Left cardiac atrium (tissue), 4 donors: ENCODE measurements at regions not wholly inside any gene's neighbourhood (a gene's known extent, or its start where the extent isn't known, plus 50 kb on each side); places are given as distances from the start of the nearest gene placed in this dataset.
"Not testable (repeated sequence)": the region's sequence is repeated elsewhere in the genome, so short reads cannot be mapped to it uniquely, and the experiment has no call there.

Experiments
- ATAC-seq, 2 donors: fragments of 200-7000 bp; cut with Tn5 transposase; one replicate each; pipeline ENCODE4 v1.9.1; 2020; ENCODE audit warnings: mild to moderate bottlenecking in 2 of 2, moderate library complexity in 2 of 2
- DNase-seq: peaks from one replicate; pipeline ENCODE4 v3.0.0-alpha.2; 2020
- intact Hi-C, 2 donors: fragments of 100-400 bp; cut with DNase I; formaldehyde crosslinking; loops; one replicate each; pipeline versions ENCODE4 v1.14.1 to v1.15.1; 2022 to 2023
- donor health status: DM: no; HTN: yes; CAD: no.
- donor health status: DM: no; HTN: yes; CAD: no; lungs with severe emphysema.
- donor health status: DM: yes; HTN: yes; CAD: no.
- donor health status: Dilated cardiomyopathy.

DNA sequence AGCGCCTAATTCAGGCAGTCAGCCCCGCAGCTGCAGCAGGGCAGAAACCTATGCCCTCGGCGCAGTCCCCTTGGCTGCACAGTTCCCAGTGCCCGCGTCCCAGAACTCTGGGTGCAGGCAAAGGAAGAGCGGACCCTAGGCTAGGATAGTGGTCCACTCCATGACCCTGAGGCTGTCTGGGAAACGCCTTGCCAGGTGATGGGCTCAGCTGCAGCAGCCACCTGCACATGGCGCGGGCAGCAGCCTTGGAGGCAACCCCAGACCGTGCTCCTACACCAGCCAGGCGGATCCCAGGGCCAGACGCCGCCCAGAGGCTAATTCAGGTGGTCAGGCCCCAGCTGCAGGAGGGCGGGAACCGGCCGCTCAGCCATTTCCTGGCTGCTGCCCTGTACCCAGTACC lies 83.0 kb downstream of the POTEC start:
- intact Hi-C loops, ATAC-seq, DNase-seq: not testable (repeated sequence)

DNA sequence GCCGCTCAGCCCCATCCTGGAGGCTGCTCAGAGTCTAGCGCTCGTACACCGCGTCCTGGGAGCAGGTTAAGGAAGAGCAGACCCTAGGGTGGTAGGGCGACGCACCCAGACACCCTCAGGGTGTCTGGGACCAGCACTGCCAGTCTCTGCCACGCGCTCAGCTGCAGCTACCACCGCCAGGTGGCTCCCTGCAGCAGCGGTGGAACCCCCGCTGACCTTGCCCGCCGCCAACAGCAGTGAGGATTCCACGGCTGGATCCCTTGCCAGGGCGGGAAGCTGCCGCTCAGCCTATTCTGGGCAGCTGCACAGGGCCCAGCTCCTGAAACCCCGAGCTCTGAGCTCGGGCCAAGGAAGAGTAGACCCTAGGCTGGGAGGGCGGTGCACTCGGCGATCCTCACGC lies 83.6 kb downstream of the POTEC start:
- DNase-seq, ATAC-seq, intact Hi-C loops: not testable (repeated sequence)

DNA sequence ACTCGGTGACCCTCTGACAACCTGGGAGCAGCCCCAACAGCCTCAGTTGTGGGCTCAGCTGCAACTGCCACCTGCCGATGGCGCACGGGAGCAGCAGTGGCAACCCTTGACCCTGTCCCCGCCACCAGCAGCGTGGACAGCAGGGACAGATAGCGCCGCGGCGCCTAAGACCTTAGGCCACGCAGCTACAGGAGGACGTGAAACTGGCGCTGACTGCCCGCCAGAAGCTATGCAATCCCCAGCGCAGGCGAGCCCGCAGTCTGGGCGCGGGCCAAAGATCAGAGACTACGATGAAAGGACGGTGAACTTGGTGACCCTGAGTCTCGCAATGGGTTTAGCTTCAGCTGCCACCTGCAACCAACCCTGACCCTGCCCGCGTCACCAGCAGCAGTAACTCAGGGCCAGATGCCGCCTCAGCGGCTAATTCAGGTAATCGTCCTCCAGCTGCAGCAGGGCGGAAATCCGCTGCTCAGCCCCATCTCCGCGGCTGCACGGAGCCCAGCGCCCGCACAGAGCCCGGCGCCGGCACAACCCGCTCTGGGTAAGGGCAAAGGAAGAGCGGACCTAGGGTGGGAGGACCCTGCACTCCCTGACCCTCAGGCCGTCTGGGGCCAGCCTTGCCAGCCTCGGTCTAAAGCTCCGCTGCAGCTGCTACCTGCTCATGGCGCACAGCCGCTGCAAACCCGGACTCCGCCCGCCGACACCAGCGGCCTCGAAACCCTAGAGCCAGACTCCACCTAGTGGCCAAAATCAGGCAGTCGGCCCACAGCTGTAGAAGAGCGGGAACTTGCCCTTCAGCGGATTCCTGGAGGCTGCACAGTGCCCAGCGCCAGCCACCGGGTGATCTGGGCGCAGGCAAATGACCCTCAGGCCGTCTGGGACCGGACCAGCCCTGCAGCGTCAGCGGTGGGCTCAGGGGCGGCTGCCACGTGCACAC lies 85.1 kb downstream of the POTEC start:
- ATAC-seq, intact Hi-C loops: not testable (repeated sequence)
- peak; percentile 63 for DNase-seq

DNA sequence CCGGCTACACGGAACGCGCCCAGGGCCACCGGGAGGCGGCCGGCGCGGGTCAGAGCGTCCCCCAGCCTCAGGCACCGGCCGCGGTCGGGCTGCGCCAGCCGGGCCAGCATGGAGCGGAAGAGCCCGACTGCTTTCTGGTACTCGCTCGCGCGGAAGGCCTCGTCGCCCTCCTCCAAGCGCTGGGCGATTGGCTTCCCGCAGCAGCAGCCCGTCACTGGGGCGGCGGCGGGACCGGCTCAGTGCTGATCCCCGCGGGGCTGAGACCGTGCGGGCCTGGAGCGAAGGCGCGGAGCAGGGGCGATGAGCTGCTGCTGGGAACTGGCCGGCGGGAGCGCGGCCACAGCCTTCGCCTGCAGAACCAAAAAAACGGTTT lies 92.8 kb downstream of the POTEC start:
- DNase-seq, intact Hi-C loops, ATAC-seq: not testable (repeated sequence)

DNA sequence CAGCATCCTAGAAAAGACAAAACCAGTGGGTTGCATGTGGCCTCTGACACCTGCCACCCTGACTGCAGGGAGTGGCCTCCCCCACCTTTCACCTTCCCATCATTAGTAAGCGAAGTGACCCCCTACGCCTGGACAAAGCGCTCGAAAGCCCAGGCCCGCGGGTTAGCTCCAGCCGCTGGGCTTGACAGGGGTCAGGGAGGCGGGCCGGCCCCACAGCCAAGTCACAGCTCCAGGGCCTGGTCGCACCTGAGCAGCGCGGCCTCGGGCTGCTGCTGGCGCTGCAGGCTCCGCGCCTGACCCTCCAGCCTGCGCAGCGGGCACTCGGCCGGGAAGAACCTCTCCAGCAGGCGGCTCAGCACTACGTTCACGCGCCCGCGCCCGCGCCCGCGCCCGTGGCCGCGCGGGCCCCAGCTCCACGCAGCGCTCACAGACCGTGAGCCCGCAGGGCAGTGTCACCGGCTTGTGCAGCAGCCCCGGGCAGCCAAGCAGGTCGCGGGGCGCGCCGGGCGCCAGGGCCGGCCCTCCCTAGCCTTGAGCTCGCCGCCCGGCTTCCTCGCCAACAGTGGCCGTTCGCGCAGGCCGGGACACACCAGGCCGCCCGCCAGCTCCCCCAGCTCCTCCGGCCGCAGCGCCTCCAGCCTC lies 93.3 kb downstream of the POTEC start:
- ATAC-seq: peak; percentile 72 to 92
- DNase-seq, intact Hi-C loops: not testable (repeated sequence)

DNA sequence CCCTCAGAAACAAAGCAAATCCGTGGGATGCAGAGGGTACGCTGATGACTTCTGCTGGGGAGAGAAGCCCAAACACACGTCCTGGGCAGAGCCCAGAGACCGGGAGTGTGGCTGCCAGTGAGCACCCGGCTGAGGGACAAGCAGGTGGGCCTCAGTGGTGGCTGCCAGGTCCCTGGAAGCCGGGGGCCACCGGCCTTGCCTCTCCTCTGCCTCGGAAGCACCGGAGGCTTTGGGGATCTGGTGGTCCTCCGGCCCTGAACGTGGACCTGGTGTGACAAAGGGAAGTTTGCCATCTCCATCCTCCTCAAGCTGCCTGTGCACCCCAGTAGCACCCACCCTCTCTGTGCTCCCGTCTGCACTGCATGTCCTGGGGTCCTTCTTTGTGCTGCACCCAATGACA lies 94.3 kb downstream of the POTEC start:
- DNase-seq, intact Hi-C loops, ATAC-seq: not testable (repeated sequence)

DNA sequence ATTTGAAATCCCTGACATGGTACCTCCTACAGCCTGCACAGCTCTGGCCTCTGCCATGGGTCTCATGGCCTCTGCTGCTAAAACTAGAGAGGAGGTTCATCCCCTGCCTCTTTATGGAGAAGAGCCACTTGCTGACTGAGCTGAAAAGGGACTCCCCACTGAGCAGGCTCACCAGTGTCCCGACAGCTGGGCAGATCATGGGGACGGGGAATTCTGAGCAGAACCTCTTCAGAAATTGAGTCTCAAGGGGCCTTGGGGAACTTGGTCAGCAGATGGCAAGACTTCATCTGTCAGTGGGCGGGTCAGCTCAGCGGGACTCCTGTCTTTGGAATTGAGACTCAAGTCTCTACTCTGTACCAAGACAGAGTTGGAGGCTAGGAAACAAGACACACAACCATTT lies 95.7 kb downstream of the POTEC start:
- DNase-seq, ATAC-seq, intact Hi-C loops: not testable (repeated sequence)

DNA sequence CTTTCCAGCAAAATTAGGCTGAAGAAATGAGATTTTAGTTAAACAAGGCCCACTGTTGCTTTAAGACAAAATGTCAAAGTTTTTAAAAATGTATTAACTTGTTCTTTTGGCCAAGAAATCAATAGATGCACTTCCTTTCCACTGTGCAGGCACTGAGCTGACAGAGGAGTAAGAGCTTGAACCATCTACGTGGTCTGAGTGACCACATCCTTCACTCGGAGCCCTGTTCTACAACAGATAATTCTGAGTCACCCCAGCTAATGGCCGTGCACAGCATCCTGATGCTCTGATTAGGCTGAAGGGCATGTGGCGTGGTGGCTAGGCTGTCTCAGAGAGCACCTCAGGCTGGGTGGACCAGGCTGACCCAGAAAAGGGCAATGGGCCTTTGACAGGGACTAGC lies 107.9 kb downstream of the POTEC start:
- DNase-seq, ATAC-seq, intact Hi-C loops: not testable (repeated sequence)

DNA sequence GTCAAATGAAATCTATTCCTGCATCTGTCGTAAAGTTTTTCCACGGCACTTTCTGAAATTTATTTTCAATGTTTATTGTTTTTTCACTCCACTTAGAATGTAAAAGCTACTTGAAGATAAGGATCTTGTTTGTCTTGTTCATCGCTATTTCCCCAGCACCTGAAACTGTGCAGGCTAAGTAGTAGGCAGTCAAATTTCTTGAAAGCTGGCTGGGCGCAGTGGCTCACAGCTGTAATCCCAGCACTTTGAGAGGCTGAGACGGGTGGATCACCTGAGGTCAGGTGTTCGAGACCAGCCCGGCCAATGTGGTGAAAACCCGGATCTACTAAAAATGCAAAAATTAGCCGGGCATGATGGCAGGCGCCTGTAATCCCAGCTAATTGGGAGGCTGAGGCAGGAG lies 111.0 kb downstream of the POTEC start:
- DNase-seq, ATAC-seq, intact Hi-C loops: not testable (repeated sequence)

DNA sequence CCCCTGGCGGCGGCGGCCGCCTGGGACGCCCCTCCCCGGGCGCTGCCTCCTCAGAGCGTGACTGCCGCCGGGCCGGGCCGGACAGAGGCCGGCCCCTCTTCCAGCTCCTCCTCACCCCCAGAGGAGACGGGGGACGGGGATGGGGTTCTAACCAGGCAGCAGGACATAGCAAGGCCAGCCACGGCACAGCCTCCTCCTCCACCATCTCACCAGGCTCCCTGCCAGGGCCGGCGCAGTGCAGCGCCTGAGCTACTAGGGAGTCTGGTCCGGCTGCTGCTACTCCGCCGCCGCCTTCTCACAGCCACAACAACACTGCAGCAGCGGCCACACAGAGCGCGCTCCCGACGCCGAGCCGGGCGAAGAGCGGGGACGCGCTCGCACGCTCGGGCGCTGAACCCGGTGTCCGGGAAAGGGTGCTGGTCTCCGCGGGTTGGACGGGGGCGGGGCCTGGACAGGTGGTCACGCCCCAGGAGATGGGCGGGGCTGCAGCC lies 112.3 kb downstream of the POTEC start:
- DNase-seq: peak; percentile 70
- ATAC-seq, intact Hi-C loops: not testable (repeated sequence)

DNA sequence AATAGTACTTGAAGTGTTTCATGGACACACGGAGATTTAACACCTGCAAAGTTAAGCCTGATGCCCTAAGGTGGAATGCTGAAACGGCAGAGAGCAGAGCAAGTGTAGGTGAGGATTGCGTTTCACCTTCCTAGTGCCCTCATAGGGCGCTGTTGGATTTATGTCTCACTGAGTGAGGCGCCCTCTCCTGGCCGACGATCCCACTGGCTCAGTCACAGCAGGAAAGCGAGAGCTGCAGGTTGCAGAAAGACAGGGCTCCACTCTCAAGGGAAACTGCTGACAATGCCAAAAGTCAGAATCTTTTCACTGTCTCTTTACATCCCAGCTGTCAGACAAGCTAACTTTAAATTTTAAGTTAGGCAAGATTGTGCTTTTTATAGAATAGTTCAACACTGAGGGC lies 127.6 kb downstream of the POTEC start:
- ATAC-seq, DNase-seq, intact Hi-C loops: not testable (repeated sequence)

DNA sequence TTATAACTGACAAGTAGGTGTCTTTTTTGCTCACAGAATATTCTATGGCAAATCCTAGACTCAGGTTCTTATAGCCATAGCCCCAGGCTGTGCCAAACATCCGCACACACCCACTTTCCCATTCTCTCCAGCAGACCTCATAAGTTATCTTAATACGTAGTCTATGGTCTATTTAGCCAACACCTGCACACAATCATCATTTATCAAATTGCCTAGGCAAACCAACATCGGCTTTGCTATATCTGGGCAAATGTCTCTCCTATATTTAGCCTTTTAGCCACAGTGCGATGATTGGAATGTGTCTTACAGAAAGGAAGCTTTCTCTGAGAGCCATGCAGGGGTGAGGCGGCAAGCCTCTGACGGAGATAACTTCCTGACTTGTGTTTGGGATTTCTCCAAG lies 128.0 kb downstream of the POTEC start:
- ATAC-seq, DNase-seq, intact Hi-C loops: not testable (repeated sequence)

DNA sequence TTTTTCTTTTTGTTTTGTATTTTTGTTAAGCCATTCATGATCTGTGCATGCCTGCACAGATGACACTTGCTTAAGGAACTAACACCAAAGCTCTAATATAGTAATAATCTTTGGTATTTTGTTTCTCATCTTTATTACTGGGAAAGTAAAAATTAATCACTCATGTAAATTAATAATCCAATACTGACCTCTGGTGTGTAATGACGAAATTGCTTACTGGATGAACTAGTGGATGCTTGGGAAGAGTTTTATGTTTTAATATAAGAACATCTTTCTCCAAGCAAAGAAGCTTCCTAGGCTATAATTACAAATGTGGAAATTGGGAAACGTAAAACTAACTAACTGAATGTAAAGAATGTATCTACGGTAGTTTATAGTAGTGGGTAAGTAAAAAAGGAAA lies 147.9 kb downstream of the POTEC start:
- DNase-seq, ATAC-seq, intact Hi-C loops: not testable (repeated sequence)

DNA sequence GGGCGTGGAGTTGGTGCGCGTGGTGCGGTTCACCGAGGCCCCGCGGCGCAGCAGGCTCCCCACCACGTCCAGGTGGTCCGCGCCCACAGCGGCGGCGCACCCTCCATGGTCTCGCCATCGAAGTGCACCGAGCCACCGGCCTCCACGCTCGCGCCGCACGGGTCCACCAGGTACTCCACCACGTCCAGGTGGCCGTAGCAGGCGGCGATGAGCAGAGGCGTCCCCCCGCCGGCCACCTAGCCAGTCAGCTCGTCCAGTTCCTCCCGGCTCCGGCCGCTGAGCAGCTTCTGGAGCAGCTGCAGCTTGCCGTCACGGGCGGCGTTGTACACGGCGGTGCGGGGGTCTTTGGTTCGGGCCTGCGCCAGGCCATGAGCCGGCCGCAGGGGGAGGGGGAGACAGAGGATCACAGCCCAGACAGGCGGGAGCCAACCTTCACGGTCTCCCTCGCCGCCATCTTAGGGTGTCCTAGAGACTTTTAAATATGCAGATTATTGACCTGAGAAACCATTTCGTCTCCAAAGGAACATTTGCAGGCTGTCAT lies 149.8 kb downstream of the POTEC start:
- ATAC-seq, DNase-seq, intact Hi-C loops: not testable (repeated sequence)

DNA sequence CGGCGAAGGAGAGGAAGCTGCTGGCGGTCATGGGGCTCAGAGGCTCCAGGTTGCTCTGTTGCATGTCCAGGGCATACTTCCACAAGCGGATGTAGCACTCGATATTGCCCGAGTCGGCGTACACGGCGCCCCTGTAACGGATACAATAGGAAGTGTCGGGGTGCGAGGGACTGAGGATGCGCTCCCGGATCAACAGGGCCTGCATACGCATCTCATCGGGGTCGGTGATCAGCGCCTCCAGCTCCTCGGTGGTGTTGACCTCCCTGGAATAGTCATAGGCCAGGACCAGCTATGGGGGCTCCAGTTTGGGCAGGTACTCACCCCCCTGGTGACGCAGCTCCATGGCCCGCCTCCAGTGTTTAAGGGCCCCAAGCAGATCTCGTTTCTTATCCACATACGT lies 150.8 kb downstream of the POTEC start:
- ATAC-seq, DNase-seq, intact Hi-C loops: not testable (repeated sequence)

DNA sequence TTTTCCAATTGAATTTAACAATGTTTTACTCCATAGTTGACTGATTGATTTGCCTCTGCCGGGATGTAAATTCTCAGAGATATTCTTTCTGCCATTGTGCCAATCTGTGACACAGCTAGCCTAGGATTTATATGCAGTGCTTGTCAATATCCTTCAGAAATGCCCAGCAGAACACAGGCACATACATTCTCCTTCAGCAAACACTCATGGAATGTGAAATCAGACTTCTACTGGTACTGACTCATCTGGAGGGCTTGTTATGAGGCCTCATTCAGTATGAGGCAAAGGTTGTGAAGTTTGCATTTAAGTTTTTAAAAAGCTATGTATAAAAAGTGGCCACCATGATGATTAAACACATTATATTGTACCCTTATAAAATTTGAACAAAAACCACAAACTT lies 158.4 kb downstream of the POTEC start:
- DNase-seq, ATAC-seq, intact Hi-C loops: not testable (repeated sequence)

DNA sequence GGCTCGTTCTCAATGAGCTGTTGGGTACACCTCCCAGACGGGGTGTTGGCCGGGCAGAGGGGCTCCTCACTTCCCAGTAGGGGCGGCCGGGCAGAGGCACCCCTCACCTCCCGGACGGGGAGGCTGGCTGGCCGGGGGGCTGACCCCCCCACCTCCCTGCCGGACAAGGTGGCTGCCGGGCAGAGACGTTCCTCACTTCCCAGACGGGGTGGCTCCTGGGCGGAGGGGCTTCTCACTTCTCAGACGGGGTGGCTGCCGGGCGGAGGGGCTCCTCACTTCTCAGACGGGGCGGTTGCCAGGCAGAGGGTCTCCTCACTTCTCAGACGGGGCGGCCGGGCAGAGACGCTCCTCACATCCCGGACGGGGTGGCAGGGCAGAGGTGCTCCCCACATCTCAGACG lies 160.7 kb downstream of the POTEC start:
- ATAC-seq, intact Hi-C loops, DNase-seq: not testable (repeated sequence)

DNA sequence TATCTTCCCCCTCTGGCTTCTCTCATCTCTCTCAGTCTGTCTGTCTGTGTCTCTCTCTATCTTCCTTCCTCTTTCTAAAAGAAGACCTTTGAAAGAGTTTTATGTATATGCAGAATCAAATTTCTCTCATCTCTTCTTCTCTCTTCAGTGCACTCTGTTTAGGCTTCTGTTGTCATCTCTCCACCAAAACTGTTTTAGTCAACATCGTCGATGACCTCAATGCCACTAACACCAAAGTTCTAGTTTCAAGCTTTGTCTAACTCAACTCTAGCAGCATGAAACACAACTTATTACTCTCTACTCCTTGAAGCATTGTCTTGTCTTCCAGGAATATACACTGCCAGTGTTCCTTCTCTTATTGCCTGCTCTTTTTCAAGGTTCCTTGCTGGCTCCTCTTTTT lies 163.9 kb downstream of the POTEC start:
- intact Hi-C loops, DNase-seq, ATAC-seq: not testable (repeated sequence)

DNA sequence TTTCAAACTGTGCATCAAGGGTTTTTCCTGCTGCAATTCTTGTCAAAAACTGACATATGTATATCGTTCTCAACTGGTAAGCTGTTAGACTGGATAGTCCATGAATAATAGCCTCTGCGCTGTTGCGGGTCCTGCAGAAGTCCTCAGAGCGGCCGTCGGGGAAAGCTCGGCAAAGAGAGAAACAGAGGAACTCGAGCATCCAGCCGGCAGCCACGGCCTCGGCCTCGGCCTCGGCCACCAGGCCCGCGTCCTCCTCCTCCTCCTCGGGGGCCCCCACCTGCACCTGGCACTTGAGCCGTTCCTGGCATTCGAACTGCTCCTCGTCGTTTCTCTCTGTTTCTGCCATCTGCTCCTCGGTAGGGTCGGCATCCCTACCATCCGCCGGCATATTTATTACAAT lies 165.0 kb downstream of the POTEC start:
- ATAC-seq, DNase-seq, intact Hi-C loops: not testable (repeated sequence)
